Thoracic aorta (tissue), 2 donors: ENCODE measurements at regions not wholly inside any gene's neighbourhood (a gene's known extent, or its start where the extent isn't known, plus 50 kb on each side); places are given as distances from the start of the nearest gene placed in this dataset.

Source experiments
- ATAC-seq: fragments of 150-250 bp; one replicate; pipeline ENCODE4 v1.8.0; 2017; ENCODE audit warnings: low read depth; ENCODE audit not compliant: insufficient number of reproducible peaks, low FRiP score
- DNase-seq: peaks from one replicate; pipeline ENCODE4 v3.0.0-alpha.2; 2020; ENCODE audit warnings: low spot score
- H3K27ac ChIP-seq, 2 donors: fragments of 200-600 bp; sonication (generic); 1 replicate in 1 of 2; 2 replicates in 1 of 2; pipeline ENCODE4 v1.5.1; 2016; ENCODE audit warnings: mild to moderate bottlenecking in 2 of 2, moderate library complexity in 2 of 2
- H3K27me3 ChIP-seq: fragments of 200-600 bp; sonication (generic); replicated peaks from 2 replicates; pipeline ENCODE4 v1.6.0; 2016; ENCODE audit warnings: mild to moderate bottlenecking; ENCODE audit not compliant: insufficient read depth
- H3K36me3 ChIP-seq: fragments of 200-600 bp; sonication (generic); one replicate; pipeline ENCODE4 v1.5.1; 2016
- H3K4me1 ChIP-seq, 2 donors: fragments of 200-600 bp; sonication (generic); 1 replicate in 1 of 2; 2 replicates in 1 of 2; pipeline versions ENCODE4 v1.5.1 to v1.6.0; 2016; ENCODE audit warnings: low read depth in 2 of 2, mild to moderate bottlenecking in 1 of 2; ENCODE audit not compliant: control insufficient read depth in 1 of 2
- H3K4me3 ChIP-seq: fragments of 200-600 bp; sonication (generic); 2 replicates; pipeline ENCODE4 v1.5.1; 2016; ENCODE audit warnings: mild to moderate bottlenecking
- H3K9me3 ChIP-seq: fragments of 200-600 bp; sonication (generic); 2 replicates; pipeline ENCODE4 v1.5.1; 2016
- TF ChIP-seq, protein P1 (sequence below): fragments of 200-600 bp; sonication (generic); IDR thresholded peaks from one replicate; pipeline ENCODE4 v1.5.1; 2019; ENCODE audit warnings: antibody characterized with exemption

DNA sequence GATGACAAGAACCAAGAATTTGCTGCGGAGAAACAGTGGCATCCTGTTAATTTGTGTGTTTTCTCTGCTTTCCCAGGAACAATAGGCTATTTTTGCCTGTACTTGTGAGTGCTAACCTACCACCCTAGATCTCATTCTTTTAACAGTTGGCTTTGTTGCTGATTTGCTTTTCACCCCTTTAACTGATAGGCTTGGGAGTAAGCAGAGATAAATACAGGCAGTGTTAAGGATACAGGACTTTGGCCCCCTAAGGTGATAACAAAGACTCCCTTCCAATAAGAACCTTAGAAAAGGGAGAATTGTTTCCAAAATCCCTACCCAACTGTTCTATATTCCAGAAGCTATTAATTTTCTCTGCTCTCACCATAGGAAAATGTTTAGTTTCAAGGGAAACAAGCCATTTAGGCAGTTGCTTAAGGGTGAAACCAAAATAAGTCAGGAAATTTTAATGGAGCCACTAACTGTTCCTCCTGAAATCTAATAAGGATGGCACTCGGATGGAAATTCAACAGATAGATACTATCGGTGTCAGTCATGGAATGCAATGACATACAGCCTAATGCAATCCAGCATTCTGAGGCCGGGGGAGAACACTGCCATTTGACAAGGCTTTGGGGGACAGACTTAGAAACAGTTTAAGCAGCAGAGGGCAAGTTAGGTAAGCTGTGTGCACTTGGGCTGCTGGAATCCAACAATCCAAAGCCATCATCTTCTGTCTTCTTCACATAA is 238.8 kb downstream of the RNF152 start:
- TF ChIP-seq, protein P1, sequence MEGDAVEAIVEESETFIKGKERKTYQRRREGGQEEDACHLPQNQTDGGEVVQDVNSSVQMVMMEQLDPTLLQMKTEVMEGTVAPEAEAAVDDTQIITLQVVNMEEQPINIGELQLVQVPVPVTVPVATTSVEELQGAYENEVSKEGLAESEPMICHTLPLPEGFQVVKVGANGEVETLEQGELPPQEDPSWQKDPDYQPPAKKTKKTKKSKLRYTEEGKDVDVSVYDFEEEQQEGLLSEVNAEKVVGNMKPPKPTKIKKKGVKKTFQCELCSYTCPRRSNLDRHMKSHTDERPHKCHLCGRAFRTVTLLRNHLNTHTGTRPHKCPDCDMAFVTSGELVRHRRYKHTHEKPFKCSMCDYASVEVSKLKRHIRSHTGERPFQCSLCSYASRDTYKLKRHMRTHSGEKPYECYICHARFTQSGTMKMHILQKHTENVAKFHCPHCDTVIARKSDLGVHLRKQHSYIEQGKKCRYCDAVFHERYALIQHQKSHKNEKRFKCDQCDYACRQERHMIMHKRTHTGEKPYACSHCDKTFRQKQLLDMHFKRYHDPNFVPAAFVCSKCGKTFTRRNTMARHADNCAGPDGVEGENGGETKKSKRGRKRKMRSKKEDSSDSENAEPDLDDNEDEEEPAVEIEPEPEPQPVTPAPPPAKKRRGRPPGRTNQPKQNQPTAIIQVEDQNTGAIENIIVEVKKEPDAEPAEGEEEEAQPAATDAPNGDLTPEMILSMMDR: no peak
- no peaks in the 10 kb centered on the region for H3K9me3 ChIP-seq
- no peak for ATAC-seq
- H3K27me3 ChIP-seq: no peaks in the 10 kb centered on the region
- H3K27ac ChIP-seq: no peak overlapping the region
- H3K4me1 ChIP-seq: peaks cover 0 to 3% of the 10 kb centered on the region in 2 donors
- H3K36me3 ChIP-seq: no peaks in the 10 kb centered on the region
- no peak overlapping the region for H3K4me3 ChIP-seq
- DNase-seq: no peak

DNA sequence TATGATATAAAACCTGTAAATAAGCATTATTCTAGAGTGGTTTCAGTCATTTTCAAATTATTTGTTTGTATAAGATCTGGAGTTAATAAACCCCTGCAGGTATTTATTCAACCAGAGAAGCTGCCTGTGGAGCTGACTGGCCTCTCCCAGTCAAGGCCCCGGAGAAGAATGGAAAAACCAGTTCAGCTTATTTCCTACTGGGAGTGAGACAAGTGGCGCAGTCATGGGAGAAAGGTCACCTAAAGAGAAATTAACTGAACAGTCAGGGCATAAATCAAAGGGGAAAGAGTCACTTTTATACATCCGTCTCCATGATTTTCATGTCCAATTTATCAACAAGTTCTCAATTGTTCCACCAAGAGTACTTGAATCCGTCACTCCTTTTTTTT is 240.9 kb downstream of the RNF152 start:
- TF ChIP-seq, protein P1: no peak
- Histone ChIP-seq H3K4me3 (no peak overlapping the region), H3K27me3 (no peaks in the 10 kb centered on the region), H3K36me3 (no peaks in the 10 kb centered on the region), H3K9me3 (no peaks in the 10 kb centered on the region), H3K27ac (no peak overlapping the region), H3K4me1 (peaks cover 0 to 3% of the 10 kb centered on the region in 2 donors)
- ATAC-seq (no peak), DNase-seq (no peak)

DNA sequence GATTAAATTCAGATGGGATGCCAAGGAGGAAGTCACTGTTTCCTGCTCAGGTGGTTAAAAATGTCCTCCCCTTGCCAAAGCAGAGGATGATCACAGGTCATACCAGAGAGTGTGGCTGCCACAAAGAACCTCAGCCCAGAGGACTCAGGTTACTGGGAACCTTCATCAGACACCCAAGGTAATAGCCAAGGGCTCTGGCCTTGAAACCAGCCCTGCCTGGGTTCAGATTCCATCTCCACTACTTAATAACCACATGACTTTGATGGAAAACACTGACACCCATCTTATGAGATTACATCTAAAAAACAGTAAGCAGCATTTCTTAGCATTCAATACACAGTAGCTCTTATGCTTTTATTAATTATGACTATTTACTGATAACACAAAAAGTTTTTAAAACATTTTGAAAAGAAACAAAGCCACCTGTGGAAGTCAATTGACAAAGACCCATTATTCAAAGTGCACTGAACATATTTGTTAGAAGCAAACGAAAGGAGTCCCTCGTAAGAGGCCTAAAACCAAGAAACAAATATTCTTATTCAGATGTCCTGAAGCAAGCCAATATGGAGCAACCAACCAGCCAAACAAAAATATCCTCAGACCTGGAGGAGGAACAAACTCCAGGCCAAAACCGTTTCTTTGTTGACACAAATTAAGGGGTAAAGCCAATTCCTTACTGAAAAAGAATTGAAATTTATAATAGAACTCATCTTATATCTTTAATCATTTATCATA is 241.5 kb downstream of the RNF152 start:
- Histone ChIP-seq H3K9me3 (no peaks in the 10 kb centered on the region), H3K27ac (no peak overlapping the region), H3K4me3 (no peak overlapping the region), H3K27me3 (no peaks in the 10 kb centered on the region), H3K4me1 (peaks cover 0 to 3% of the 10 kb centered on the region in 2 donors), H3K36me3 (no peaks in the 10 kb centered on the region)
- no peak for DNase-seq
- TF ChIP-seq, protein P1: no peak
- ATAC-seq: no peak

DNA sequence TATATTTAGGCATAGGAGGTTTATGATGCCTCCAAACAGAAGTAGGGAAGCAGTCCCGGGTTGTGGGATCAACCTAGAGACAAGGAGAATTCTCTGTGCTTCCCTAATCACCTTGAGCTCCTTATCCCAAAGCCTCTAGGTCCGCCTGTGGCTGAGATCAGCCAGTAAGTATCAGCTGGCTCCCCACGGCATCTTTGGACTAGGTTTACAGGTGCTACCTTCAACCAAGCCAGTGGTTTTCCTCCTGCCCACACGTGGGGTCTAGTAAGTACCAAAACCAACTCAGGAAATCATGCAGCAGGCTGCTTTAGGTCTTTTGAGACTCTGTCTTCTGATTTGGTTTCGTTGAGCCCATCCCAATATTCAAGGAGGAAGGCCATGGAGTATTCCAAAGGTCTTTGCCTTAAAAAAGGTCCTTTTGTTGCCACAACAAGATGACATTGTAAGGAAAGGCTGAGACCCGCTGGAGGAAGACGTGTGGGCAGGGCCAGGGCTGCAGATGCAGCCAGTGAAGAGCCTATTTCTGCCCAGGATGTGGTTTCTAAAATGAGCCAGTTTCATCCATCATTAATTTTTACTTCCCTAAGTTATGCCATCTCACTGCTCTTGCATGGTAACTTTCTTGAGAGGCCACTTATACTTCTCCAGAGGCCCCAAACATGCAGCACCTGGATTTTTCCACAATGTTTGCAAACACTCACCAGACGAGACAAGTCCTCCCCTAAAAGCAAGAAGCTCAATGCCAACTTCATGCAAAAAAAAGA is 248.7 kb downstream of the RNF152 start:
- Histone ChIP-seq H3K27me3 (no peaks in the 10 kb centered on the region), H3K4me3 (no peak overlapping the region), H3K4me1 (no peaks in the 10 kb centered on the region), H3K9me3 (no peaks in the 10 kb centered on the region), H3K27ac (no peak overlapping the region), H3K36me3 (no peaks in the 10 kb centered on the region)
- TF ChIP-seq, protein P1: no peak
- ATAC-seq (no peak), DNase-seq (no peak)

DNA sequence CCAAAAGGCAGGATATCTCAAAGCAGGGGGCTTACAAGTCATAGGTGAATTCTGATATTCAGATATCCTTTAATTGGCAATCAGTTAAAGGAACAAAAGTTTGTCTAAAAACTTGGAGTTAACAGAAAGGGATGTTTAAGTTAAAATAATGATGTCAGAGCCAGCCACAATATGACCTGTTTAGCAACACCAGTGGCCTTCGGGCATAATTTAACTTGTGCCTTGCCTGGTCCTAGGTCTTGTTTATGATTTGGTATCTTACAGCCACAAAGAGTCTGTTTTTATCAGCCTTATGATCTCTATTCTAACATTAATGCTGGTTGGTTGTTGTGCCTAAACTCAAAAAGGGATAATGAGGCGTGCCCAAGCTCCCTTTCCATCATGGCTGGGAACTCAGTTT is 252.9 kb downstream of the RNF152 start:
- ATAC-seq: no peak
- Histone ChIP-seq H3K4me3 (no peak overlapping the region), H3K4me1 (peaks cover 0 to 23% of the 10 kb centered on the region in 2 donors), H3K27me3 (no peaks in the 10 kb centered on the region), H3K9me3 (no peaks in the 10 kb centered on the region), H3K36me3 (no peaks in the 10 kb centered on the region), H3K27ac (no peak overlapping the region)
- TF ChIP-seq, protein P1: no peak
- no peak for DNase-seq
